PC-9 (cell line): ENCODE measurements at regions not wholly inside any gene's neighbourhood (a gene's known extent, or its start where the extent isn't known, plus 50 kb on each side); places are given as distances from the start of the nearest gene placed in this dataset.

Source experiments
- BruUV-seq: library from RNA; stranded (reverse); fragments of 400-500 nt; replicated peaks from 2 replicates; lab custom pipeline; 2021; lab: Mats Ljungman, UMichigan
- CTCF ChIA-PET: fragments of 300-600 bp; sonication (Branson Sonifier 250); formaldehyde crosslinking; loops from one replicate; lab custom pipeline; 2022; ENCODE audit warnings: antibody characterized with exemption; lab: Charles Lee
- POLR2A ChIA-PET: fragments of 300-600 bp; sonication (Branson Sonifier 250); formaldehyde crosslinking; loops from one replicate; lab custom pipeline; 2022; ENCODE audit warnings: antibody characterized with exemption; ENCODE audit not compliant: unreplicated experiment; lab: Charles Lee
- DNase-seq, 2 experiments: peaks; one replicate each; pipeline versions ENCODE4 v3.0.0 to v3.0.0-alpha.2; 2015 to 2022; ENCODE audit warnings: mixed read lengths in 1 of 2
- H2AFZ ChIP-seq: fragments of 200-600 bp; sonication (generic); 2 replicates; pipeline ENCODE4 v1.8.1; 2017; ENCODE audit warnings: antibody characterized with exemption
- H3F3A ChIP-seq: fragments of 200-600 bp; sonication (generic); 2 replicates; pipeline ENCODE4 v1.8.1; 2017; ENCODE audit warnings: antibody characterized with exemption, mild to moderate bottlenecking, low read depth; ENCODE audit not compliant: insufficient read depth
- H3K27ac ChIP-seq: fragments of 200-600 bp; sonication (generic); 2 replicates; pipeline ENCODE4 v1.6.1; 2016; ENCODE audit warnings: mixed run types
- H3K27me3 ChIP-seq: fragments of 200-600 bp; sonication (generic); 2 replicates; pipeline ENCODE4 v1.6.1; 2016; ENCODE audit warnings: low read depth, mixed run types; ENCODE audit not compliant: insufficient read depth
- H3K36me3 ChIP-seq: fragments of 200-600 bp; sonication (generic); 2 replicates; pipeline ENCODE4 v1.6.1; 2016; ENCODE audit warnings: low read depth, mixed run types
- H3K4me1 ChIP-seq: fragments of 200-600 bp; sonication (generic); replicated peaks from 2 replicates; pipeline ENCODE4 v1.6.1; 2016; ENCODE audit warnings: mixed run types; ENCODE audit not compliant: insufficient read depth
- H3K4me2 ChIP-seq: fragments of 200-600 bp; sonication (generic); 2 replicates; pipeline ENCODE4 v1.6.1; 2017; ENCODE audit warnings: mixed run types
- H3K4me3 ChIP-seq: fragments of 200-600 bp; sonication (generic); 2 replicates; pipeline ENCODE4 v1.6.1; 2016; ENCODE audit warnings: mixed run types
- H3K79me2 ChIP-seq: fragments of 200-600 bp; sonication (generic); 2 replicates; pipeline ENCODE4 v1.6.1; 2017; ENCODE audit warnings: low read depth, mixed run types
- H3K9me2 ChIP-seq: fragments of 200-600 bp; sonication (generic); 2 replicates; pipeline ENCODE4 v1.8.1; 2017; ENCODE audit warnings: mild to moderate bottlenecking; ENCODE audit not compliant: insufficient read depth
- H3K9me3 ChIP-seq: fragments of 200-600 bp; sonication (generic); 2 replicates; pipeline ENCODE4 v1.8.1; 2016; ENCODE audit warnings: low read depth; ENCODE audit not compliant: insufficient read depth
- H4K20me1 ChIP-seq: fragments of 200-600 bp; sonication (generic); 2 replicates; pipeline ENCODE4 v1.8.1; 2017; ENCODE audit not compliant: insufficient read depth
- CTCF ChIP-seq: fragments of 200-600 bp; sonication (generic); conservative IDR thresholded peaks from 2 replicates; pipeline ENCODE4 v1.6.1; 2017; ENCODE audit warnings: mixed run types, antibody characterized with exemption, mild to moderate bottlenecking, moderate library complexity
- EZH2 ChIP-seq: fragments of 200-600 bp; sonication (generic); IDR thresholded peaks from 2 replicates; pipeline ENCODE4 v1.8.0; 2017; ENCODE audit warnings: antibody characterized with exemption, low read depth
- intact Hi-C: fragments of 100-400 bp; cut with micrococcal nuclease; formaldehyde crosslinking; loops from one replicate; pipeline ENCODE4 v1.10.0; 2022; ENCODE audit not compliant: unreplicated experiment

DNA sequence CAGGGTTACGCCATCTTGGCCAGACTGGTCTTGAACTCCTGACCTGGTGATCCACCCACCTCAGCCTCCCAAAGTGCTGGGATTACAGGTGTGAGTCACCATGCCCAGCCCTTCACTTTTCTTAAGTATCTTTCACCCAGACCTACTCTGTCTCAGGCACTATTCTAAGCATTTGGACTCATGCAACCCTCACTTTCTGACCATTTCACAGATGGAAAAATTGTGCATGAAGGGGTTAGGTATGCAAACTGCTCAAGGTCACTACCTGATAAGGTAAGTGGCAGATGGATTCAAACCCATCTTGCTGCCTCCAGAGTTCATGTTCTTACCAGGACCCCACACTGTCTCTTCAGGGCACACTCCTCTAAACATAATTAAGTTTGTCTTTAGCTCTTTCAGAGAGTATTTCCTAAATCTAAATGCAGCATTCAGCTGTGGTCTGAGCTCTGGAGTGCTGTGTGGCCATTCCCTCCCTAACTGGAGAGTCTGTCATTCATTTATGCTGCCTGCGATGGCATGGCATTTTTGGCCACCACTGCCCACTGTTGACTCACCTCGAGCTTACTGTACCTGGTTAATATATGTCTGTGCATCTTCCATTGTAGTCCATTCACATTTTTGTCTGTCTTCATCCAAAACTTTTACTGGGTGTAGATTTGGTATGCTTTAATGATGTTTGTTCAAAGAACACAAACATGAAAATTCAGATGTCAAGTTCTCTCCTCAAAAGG lies 88.4 kb downstream of the CCDC71L start:
- Histone ChIP-seq H3K4me2 (no peak overlapping the region), H3K9me2 (no peaks in the 10 kb centered on the region; the same call in 1 of the 2 replicates), H4K20me1 (no peaks in the 10 kb centered on the region), H3K9me3 (no peaks in the 10 kb centered on the region; the same call in 1 of the 2 replicates), H3K4me1 (peaks cover 24% of the 10 kb centered on the region), H3K79me2 (no peaks in the 10 kb centered on the region), H3K36me3 (no peaks in the 10 kb centered on the region), H3K27me3 (no peaks in the 10 kb centered on the region), H3K4me3 (no peak overlapping the region), H3F3A (peaks cover 19% of the 10 kb centered on the region), H2AFZ (no peak overlapping the region), H3K27ac (no peak overlapping the region)
- intact Hi-C loops, result no loop called here
- ChIA-PET CTCF (interaction anchor here (0.6 kb wide), 1 partner anchor 466 kb away, joined by 6 read pairs; no protein-coding TSS in a partner anchor), POLR2A (no interaction called here)
- no TSS peak for BruUV-seq
- DNase-seq, result no peak
- TF ChIP-seq CTCF (no peak), EZH2 (no peak)

DNA sequence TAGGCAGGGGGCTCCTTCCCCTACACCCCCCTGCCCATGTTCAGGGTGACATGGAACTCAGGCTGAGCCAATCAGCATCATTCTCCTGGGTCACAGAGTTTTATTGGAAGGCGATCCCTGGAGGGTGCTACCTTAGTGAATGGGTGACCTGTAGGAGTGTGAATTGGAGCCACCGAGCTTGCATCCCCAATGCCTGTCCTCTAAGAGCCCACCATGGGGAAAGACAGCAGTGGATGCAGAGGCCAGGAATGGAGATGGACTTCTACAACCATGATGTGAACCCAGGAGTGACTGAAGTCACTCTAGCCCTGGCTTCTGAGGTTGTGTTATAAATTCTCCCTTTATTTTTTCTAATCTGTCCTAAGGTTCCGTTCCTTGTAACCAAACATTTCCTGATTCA lies 89.4 kb downstream of the CCDC71L start:
- DNase-seq, result no peak
- H3K27me3 ChIP-seq, result no peaks in the 10 kb centered on the region
- no TSS peak for BruUV-seq
- TF ChIP-seq CTCF (no peak), EZH2 (no peak)
- CTCF ChIA-PET, result no interaction called here
- no peak overlapping the region for H3K27ac ChIP-seq
- H3K9me2 ChIP-seq, result no peaks in the 10 kb centered on the region; the same call in 1 of the 2 replicates
- H3K4me2 ChIP-seq, result no peak overlapping the region
- POLR2A ChIA-PET, result no interaction called here
- peaks cover 30% of the 10 kb centered on the region for H3K4me1 ChIP-seq
- H3F3A ChIP-seq, result peaks cover 19% of the 10 kb centered on the region
- intact Hi-C loops, result no loop called here
- H3K36me3 ChIP-seq, result no peaks in the 10 kb centered on the region
- H3K4me3 ChIP-seq, result no peak overlapping the region
- no peaks in the 10 kb centered on the region for H4K20me1 ChIP-seq
- H3K9me3 ChIP-seq, result no peaks in the 10 kb centered on the region; the same call in 1 of the 2 replicates
- no peaks in the 10 kb centered on the region for H3K79me2 ChIP-seq
- no peak overlapping the region for H2AFZ ChIP-seq

DNA sequence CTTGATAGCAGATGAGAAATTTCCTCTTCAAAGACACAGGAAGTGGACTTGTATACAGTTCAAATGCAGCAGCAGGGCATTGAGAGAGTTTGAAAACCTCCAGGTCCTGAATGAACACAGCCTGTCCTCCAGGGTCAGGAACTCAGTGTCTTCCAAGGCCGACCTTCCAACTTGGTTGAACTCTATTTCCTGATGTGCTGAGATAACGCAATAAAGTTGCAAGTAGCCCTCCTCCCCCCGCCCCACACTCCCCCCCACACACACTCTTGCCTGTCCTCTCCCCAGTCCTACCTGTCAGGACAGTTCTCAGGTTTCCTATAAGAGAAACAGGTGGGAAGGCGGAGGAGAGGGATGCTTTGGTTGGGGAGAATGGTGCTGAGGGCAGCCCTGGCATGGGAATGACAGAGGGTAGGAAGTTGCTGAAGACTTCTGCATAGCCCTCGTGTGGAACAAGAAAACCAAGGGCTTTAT lies 90.0 kb downstream of the CCDC71L start:
- H3K27me3 ChIP-seq, result no peaks in the 10 kb centered on the region
- no peak for DNase-seq
- H3K27ac ChIP-seq, result no peak overlapping the region
- ChIA-PET CTCF (no interaction called here), POLR2A (no interaction called here)
- no peaks in the 10 kb centered on the region for H4K20me1 ChIP-seq
- intact Hi-C loops, result no loop called here
- peaks cover 30% of the 10 kb centered on the region for H3K4me1 ChIP-seq
- no peak for TF ChIP-seq CTCF
- no peak for TF ChIP-seq EZH2
- H3K79me2 ChIP-seq, result no peaks in the 10 kb centered on the region
- H3K4me3 ChIP-seq, result no peak overlapping the region
- BruUV-seq, result no TSS peak
- no peaks in the 10 kb centered on the region for H3K36me3 ChIP-seq
- no peaks in the 10 kb centered on the region; the same call in 1 of the 2 replicates for H3K9me3 ChIP-seq
- peaks cover 19% of the 10 kb centered on the region for H3F3A ChIP-seq
- no peaks in the 10 kb centered on the region; the same call in 1 of the 2 replicates for H3K9me2 ChIP-seq
- H3K4me2 ChIP-seq, result no peak overlapping the region
- no peak overlapping the region for H2AFZ ChIP-seq
